ENCODE measurements at regions not wholly inside any gene's neighbourhood (a gene's known extent, or its start where the extent isn't known, plus 50 kb on each side); places are given as distances from the start of the nearest gene placed in this dataset.

GRCh38 chr5:89936576-89936975 lies 473.0 kb downstream of the CETN3 start:
- no peak for DNase-seq (ENCODE audit: low read depth, low spot score)

GRCh38 chr5:89934069-89934468 lies 475.5 kb downstream of the CETN3 start:
- no TSS peak for BruUV-seq (replicated peaks)
- DNase-seq (ENCODE audit: low read depth, low spot score), result no peak
- H3K4me1 ChIP-seq (ENCODE audit: control insufficient read depth, insufficient read depth, low read length), result peaks cover 11% of the 10 kb centered on the region; the same call in 1 of the 2 replicates
- H3K36me3 ChIP-seq (ENCODE audit: control insufficient read depth, insufficient read depth, low read length), result no peaks in the 10 kb centered on the region
- ChIA-PET POLR2A (no interaction called here), CTCF (no interaction called here)
- no peak for TF ChIP-seq CTCF (IDR thresholded peaks at IDR 0.05)
- TF ChIP-seq POLR2AphosphoS5 (IDR thresholded peaks at IDR 0.05; ENCODE audit: low read depth, low read length), result no peak
- TF ChIP-seq REST (IDR thresholded peaks at IDR 0.05; ENCODE audit: insufficient read depth in 1 of 2, low read depth in 2 of 2, low read length in 1 of 2), result no peak
- TF ChIP-seq SIN3A (IDR thresholded peaks at IDR 0.05; ENCODE audit: borderline replicate concordance, insufficient read depth, low read depth, low read length), result no peak
- TF ChIP-seq TCF7L2 (IDR thresholded peaks at IDR 0.05; ENCODE audit: low read depth, low read length), result no peak
- no peak overlapping the region for H3K27ac ChIP-seq (ENCODE audit: low read length)
- intact Hi-C loops (cut with micrococcal nuclease; ENCODE audit: unreplicated experiment), result no loop called here
- H3K27me3 ChIP-seq (ENCODE audit: control insufficient read depth, insufficient read depth, low read length), result no peaks in the 10 kb centered on the region
- no peak for ATAC-seq
- in situ Hi-C loops (cut with HindIII; ENCODE audit: low pct_unique_long_range_greater_than_20kb, low sequenced_read_pairs), result no loop called here
- H3K4me3 ChIP-seq (ENCODE audit: low read depth in 2 of 2, low read length in 2 of 2), result no peak overlapping the region
- H3K9me3 ChIP-seq (ENCODE audit: control insufficient read depth, insufficient read depth, low read depth, low read length), result no peaks in the 10 kb centered on the region; the same call in 1 of the 2 replicates

More at GRCh38 chr5:89936576-89936975, 473.0 kb downstream of the CETN3 start:
- no peak for TF ChIP-seq SIN3A (IDR thresholded peaks at IDR 0.05; ENCODE audit: borderline replicate concordance, insufficient read depth, low read depth, low read length)
- no peaks in the 10 kb centered on the region for H3K36me3 ChIP-seq (ENCODE audit: control insufficient read depth, insufficient read depth, low read length)
- no peak overlapping the region for H3K27ac ChIP-seq (ENCODE audit: low read length)
- no peaks in the 10 kb centered on the region; the same call in 1 of the 2 replicates for H3K4me1 ChIP-seq (ENCODE audit: control insufficient read depth, insufficient read depth, low read length)
- H3K27me3 ChIP-seq (ENCODE audit: control insufficient read depth, insufficient read depth, low read length), result no peaks in the 10 kb centered on the region
- POLR2A ChIA-PET, result no interaction called here
- in situ Hi-C loops (cut with HindIII; ENCODE audit: low pct_unique_long_range_greater_than_20kb, low sequenced_read_pairs), result no loop called here
- ATAC-seq, result no peak
- CTCF ChIA-PET, result no interaction called here
- H3K9me3 ChIP-seq (ENCODE audit: control insufficient read depth, insufficient read depth, low read depth, low read length), result no peaks in the 10 kb centered on the region; the same call in 1 of the 2 replicates
- no peak overlapping the region for H3K4me3 ChIP-seq (ENCODE audit: low read depth in 2 of 2, low read length in 2 of 2)
- intact Hi-C loops (cut with micrococcal nuclease; ENCODE audit: unreplicated experiment), result no loop called here
- BruUV-seq (replicated peaks), result no TSS peak

GRCh38 chr5:89932771-89933181 lies 476.8 kb downstream of the CETN3 start:
- no peak for ATAC-seq
- H3K4me3 ChIP-seq (ENCODE audit: low read depth in 2 of 2, low read length in 2 of 2), result no peak overlapping the region
- CTCF ChIA-PET, result no interaction called here
- H3K36me3 ChIP-seq (ENCODE audit: control insufficient read depth, insufficient read depth, low read length), result no peaks in the 10 kb centered on the region
- H3K9me3 ChIP-seq (ENCODE audit: control insufficient read depth, insufficient read depth, low read depth, low read length), result no peaks in the 10 kb centered on the region; the same call in 1 of the 2 replicates
- POLR2A ChIA-PET, result no interaction called here
- no peak for DNase-seq (ENCODE audit: low read depth, low spot score)
- no TSS peak for BruUV-seq (replicated peaks)
- TF ChIP-seq POLR2AphosphoS5 (IDR thresholded peaks at IDR 0.05; ENCODE audit: low read depth, low read length), result no peak
- no peak for TF ChIP-seq CTCF (IDR thresholded peaks at IDR 0.05)
- no peak for TF ChIP-seq SIN3A (IDR thresholded peaks at IDR 0.05; ENCODE audit: borderline replicate concordance, insufficient read depth, low read depth, low read length)
- TF ChIP-seq TCF7L2 (IDR thresholded peaks at IDR 0.05; ENCODE audit: low read depth, low read length), result no peak
- no peak for TF ChIP-seq REST (IDR thresholded peaks at IDR 0.05; ENCODE audit: insufficient read depth in 1 of 2, low read depth in 2 of 2, low read length in 1 of 2)
- intact Hi-C loops (cut with micrococcal nuclease; ENCODE audit: unreplicated experiment) (no loop called here), in situ Hi-C loops (cut with HindIII; ENCODE audit: low pct_unique_long_range_greater_than_20kb, low sequenced_read_pairs) (no loop called here)
- H3K4me1 ChIP-seq (ENCODE audit: control insufficient read depth, insufficient read depth, low read length), result peaks cover 11% of the 10 kb centered on the region; the same call in 1 of the 2 replicates
- H3K27me3 ChIP-seq (ENCODE audit: control insufficient read depth, insufficient read depth, low read length), result no peaks in the 10 kb centered on the region
- H3K27ac ChIP-seq (ENCODE audit: low read length), result no peak overlapping the region
